ENCODE measurements at regions not wholly inside any gene's neighbourhood (a gene's known extent, or its start where the extent isn't known, plus 50 kb on each side); places are given as distances from the start of the nearest gene placed in this dataset.

DNA sequence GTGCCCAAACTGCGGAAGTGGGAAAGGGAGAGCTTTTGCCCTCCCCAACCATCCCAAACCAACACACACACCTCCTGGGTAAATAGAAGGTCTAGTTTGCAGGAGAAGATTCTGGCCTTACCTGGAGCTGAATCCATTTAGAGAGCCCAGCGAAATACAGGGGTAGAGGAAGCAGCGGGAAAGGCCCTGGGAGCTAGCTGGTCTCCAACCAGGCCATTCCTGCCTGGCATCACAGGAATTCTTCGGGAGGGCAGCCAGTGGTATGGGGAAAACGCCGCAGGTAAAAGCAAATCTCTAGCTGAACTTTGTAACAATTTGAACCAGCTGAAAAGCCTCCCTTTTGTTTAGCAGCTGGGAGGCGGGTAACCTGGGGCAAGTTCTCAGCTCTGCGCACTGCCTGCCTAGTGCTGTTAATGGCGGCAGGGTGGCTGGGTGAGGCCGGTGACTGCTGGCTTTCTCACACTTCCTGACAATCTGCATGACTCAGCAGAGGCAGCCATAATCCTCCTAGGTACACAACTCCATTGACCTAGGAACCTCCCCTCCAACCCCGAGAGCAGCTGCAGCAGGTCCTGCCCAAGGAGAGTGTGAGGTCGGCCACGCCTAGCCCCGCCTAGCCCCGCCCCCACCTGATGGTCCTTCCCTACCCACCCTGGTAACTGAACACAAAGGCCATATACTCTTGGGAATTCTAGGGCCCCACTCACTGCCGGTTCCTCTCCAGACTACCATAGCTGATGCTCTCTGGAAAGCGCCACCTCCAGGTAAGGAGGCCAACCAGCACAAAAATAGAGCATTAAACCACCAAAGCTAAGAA lies 483.8 kb upstream of the REG3G start (continued):
- TF ChIP-seq, protein P1, sequence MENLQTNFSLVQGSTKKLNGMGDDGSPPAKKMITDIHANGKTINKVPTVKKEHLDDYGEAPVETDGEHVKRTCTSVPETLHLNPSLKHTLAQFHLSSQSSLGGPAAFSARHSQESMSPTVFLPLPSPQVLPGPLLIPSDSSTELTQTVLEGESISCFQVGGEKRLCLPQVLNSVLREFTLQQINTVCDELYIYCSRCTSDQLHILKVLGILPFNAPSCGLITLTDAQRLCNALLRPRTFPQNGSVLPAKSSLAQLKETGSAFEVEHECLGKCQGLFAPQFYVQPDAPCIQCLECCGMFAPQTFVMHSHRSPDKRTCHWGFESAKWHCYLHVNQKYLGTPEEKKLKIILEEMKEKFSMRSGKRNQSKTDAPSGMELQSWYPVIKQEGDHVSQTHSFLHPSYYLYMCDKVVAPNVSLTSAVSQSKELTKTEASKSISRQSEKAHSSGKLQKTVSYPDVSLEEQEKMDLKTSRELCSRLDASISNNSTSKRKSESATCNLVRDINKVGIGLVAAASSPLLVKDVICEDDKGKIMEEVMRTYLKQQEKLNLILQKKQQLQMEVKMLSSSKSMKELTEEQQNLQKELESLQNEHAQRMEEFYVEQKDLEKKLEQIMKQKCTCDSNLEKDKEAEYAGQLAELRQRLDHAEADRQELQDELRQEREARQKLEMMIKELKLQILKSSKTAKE (CRISPR knock-in tag; IDR thresholded peaks at IDR 0.05; ENCODE audit: borderline replicate concordance): 0 out of 2 replicates have a peak, but pooled peaks have one; percentile 12
- TF ChIP-seq ZNF260 (CRISPR knock-in tag; IDR thresholded peaks at IDR 0.05; ENCODE audit: borderline replicate concordance, low read depth) (no peak), HNF4G (IDR thresholded peaks at IDR 0.05; ENCODE audit: borderline replicate concordance, low read depth, low read length) (no peak), HNF4G (CRISPR knock-in tag; IDR thresholded peaks at IDR 0.05; ENCODE audit: borderline replicate concordance, low read depth) (0 out of 2 replicates have a peak, but pooled peaks have one; percentile 50), HMGA1 (CRISPR knock-in tag; conservative IDR thresholded peaks at IDR 0.05) (no peak), ELK4 (CRISPR knock-in tag; IDR thresholded peaks at IDR 0.05; ENCODE audit: borderline replicate concordance) (no peak), ZNF772 (CRISPR knock-in tag; IDR thresholded peaks at IDR 0.05) (no peak), THAP11 (CRISPR knock-in tag; IDR thresholded peaks at IDR 0.05) (peak; percentile 87), HDAC6 (IDR thresholded peaks at IDR 0.05; ENCODE audit: low read depth, low read length) (no peak), ZSCAN25 (CRISPR knock-in tag; IDR thresholded peaks at IDR 0.05) (peak; percentile 58; the same call in 1 of the 2 replicates), YEATS4 (CRISPR knock-in tag; IDR thresholded peaks at IDR 0.05; ENCODE audit: borderline replicate concordance) (peak; percentile 90), MEF2D (CRISPR knock-in tag; IDR thresholded peaks at IDR 0.05) (peak; percentile 50; the same call in 1 of the 2 replicates), KDM2A (CRISPR knock-in tag; IDR thresholded peaks at IDR 0.05; ENCODE audit: borderline replicate concordance, low read depth) (peak; percentile 52; the same call in 1 of the 2 replicates), ZFYVE20 (CRISPR knock-in tag; IDR thresholded peaks at IDR 0.05; ENCODE audit: borderline replicate concordance, low read depth) (no peak), ZNF501 (CRISPR knock-in tag; IDR thresholded peaks at IDR 0.05) (peak; percentile 91), ZNF431 (CRISPR knock-in tag; IDR thresholded peaks at IDR 0.05; ENCODE audit: borderline replicate concordance, low read depth) (no peak), ZFX (CRISPR knock-in tag; IDR thresholded peaks at IDR 0.05; ENCODE audit: low read depth) (peak; percentile 94), HHEX (CRISPR knock-in tag; IDR thresholded peaks at IDR 0.05) (peak; percentile 49; the same call in 1 of the 2 replicates), ZNF180 (CRISPR knock-in tag; IDR thresholded peaks at IDR 0.05; ENCODE audit: borderline replicate concordance, low read depth) (peak; percentile 64; the same call in 1 of the 2 replicates), ZNF883 (CRISPR knock-in tag; IDR thresholded peaks at IDR 0.05; ENCODE audit: not compliant biosample characterization) (no peak)
- TF ChIP-seq, protein P2, sequence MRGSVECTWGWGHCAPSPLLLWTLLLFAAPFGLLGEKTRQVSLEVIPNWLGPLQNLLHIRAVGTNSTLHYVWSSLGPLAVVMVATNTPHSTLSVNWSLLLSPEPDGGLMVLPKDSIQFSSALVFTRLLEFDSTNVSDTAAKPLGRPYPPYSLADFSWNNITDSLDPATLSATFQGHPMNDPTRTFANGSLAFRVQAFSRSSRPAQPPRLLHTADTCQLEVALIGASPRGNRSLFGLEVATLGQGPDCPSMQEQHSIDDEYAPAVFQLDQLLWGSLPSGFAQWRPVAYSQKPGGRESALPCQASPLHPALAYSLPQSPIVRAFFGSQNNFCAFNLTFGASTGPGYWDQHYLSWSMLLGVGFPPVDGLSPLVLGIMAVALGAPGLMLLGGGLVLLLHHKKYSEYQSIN (CRISPR knock-in tag; IDR thresholded peaks at IDR 0.05; ENCODE audit: borderline replicate concordance): no peak
- TF ChIP-seq, protein P3, sequence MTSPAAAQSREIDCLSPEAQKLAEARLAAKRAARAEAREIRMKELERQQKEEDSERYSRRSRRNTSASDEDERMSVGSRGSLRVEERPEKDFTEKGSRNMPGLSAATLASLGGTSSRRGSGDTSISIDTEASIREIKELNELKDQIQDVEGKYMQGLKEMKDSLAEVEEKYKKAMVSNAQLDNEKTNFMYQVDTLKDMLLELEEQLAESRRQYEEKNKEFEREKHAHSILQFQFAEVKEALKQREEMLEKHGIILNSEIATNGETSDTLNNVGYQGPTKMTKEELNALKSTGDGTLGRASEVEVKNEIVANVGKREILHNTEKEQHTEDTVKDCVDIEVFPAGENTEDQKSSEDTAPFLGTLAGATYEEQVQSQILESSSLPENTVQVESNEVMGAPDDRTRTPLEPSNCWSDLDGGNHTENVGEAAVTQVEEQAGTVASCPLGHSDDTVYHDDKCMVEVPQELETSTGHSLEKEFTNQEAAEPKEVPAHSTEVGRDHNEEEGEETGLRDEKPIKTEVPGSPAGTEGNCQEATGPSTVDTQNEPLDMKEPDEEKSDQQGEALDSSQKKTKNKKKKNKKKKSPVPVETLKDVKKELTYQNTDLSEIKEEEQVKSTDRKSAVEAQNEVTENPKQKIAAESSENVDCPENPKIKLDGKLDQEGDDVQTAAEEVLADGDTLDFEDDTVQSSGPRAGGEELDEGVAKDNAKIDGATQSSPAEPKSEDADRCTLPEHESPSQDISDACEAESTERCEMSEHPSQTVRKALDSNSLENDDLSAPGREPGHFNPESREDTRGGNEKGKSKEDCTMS (CRISPR knock-in tag; conservative IDR thresholded peaks at IDR 0.05): no peak

Data from HepG2 (cell line).